H1 (cell line): ENCODE measurements at regions not wholly inside any gene's neighbourhood (a gene's known extent, or its start where the extent isn't known, plus 50 kb on each side); places are given as distances from the start of the nearest gene placed in this dataset.

Experiments
- CTCF ChIA-PET: fragments of 300-600 bp; sonication (Branson Sonifier 250); formaldehyde crosslinking; loops from one replicate; lab custom pipeline; 2021; ENCODE audit not compliant: partially characterized antibody; lab: Charles Lee
- POLR2A ChIA-PET: fragments of 300-600 bp; sonication (Branson Sonifier 250); formaldehyde crosslinking; loops from one replicate; lab custom pipeline; 2021; ENCODE audit warnings: inconsistent platforms; ENCODE audit not compliant: partially characterized antibody; lab: Charles Lee
- DNase-seq, 2 experiments: peaks; one replicate each; pipeline versions ENCODE4 v3.0.0 to v3.0.0-alpha.2; 2010 to 2022; ENCODE audit warnings: low spot score in 2 of 2, low read depth in 1 of 2, mixed read lengths in 1 of 2
- FAIRE-seq: peaks from 2 replicates; lab custom pipeline; 2011; peaks lifted over from hg19 to GRCh38; lab: Jason Lieb, UNC
- H2AFZ ChIP-seq: 2 replicates; pipeline ENCODE4 v1.8.1; 2012; ENCODE audit warnings: low read length, inconsistent platforms
- H2AK5ac ChIP-seq: 2 replicates; pipeline ENCODE4 v1.6.1; 2013; ENCODE audit warnings: low read depth, low read length
- H2BK120ac ChIP-seq: replicated peaks from 2 replicates; pipeline ENCODE3; 2013; ENCODE audit warnings: low read depth, low read length, inconsistent platforms
- H2BK12ac ChIP-seq: 2 replicates; pipeline ENCODE4 v1.6.1; 2013; ENCODE audit warnings: low read depth, low read length
- H2BK15ac ChIP-seq: 2 replicates; pipeline ENCODE4 v1.6.1; 2013; ENCODE audit warnings: low read length
- H2BK20ac ChIP-seq: 2 replicates; pipeline ENCODE4 v1.6.1; 2013; ENCODE audit warnings: low read length
- H2BK5ac ChIP-seq: 2 replicates; pipeline ENCODE4 v1.6.1; 2013; ENCODE audit warnings: low read depth, low read length
- H3K14ac ChIP-seq: 2 replicates; pipeline ENCODE4 v1.6.1; 2013; ENCODE audit warnings: inconsistent platforms; ENCODE audit not compliant: insufficient read length
- H3K18ac ChIP-seq: 2 replicates; pipeline ENCODE4 v1.6.1; 2013; ENCODE audit warnings: low read length; ENCODE audit errors: extremely low read depth
- H3K23ac ChIP-seq: 2 replicates; pipeline ENCODE4 v1.6.1; 2013; ENCODE audit warnings: inconsistent platforms; ENCODE audit not compliant: insufficient read length
- H3K23me2 ChIP-seq: 2 replicates; pipeline ENCODE4 v1.6.1; 2013; ENCODE audit warnings: low read depth, low read length
- H3K27ac ChIP-seq: 2 replicates; pipeline ENCODE4 v1.6.1; 2011; ENCODE audit warnings: low read depth, low read length, inconsistent platforms
- H3K27me3 ChIP-seq, 4 experiments: replicated peaks in 1 of 4; 1 replicate in 1 of 4; 2 replicates in 3 of 4; pipeline versions ENCODE4 v1.6.1 to v1.8.1; 2011 to 2013; ENCODE audit warnings: low read length in 3 of 4, mild to moderate bottlenecking in 3 of 4, inconsistent platforms in 2 of 4, mixed read lengths in 2 of 4, moderate library complexity in 1 of 4; ENCODE audit not compliant: control insufficient read depth in 3 of 4, insufficient read depth in 3 of 4; ENCODE audit errors: extremely low read depth in 1 of 4
- H3K36me3 ChIP-seq, 4 experiments: 2 replicates each; pipeline versions ENCODE4 v1.6.1 to v1.8.1; 2011 to 2013; ENCODE audit warnings: mild to moderate bottlenecking in 4 of 4, low read length in 3 of 4, moderate library complexity in 2 of 4, control low read depth in 1 of 4, inconsistent platforms in 1 of 4; ENCODE audit not compliant: insufficient read depth in 4 of 4, control insufficient read depth in 2 of 4
- H3K4ac ChIP-seq: replicated peaks from 2 replicates; pipeline ENCODE3; 2013; ENCODE audit warnings: low read length, low read depth, mixed read lengths, inconsistent platforms; ENCODE audit not compliant: insufficient read length
- H3K4me1 ChIP-seq, 4 experiments: replicated peaks in 1 of 4; 1 replicate in 1 of 4; 2 replicates in 3 of 4; pipeline versions ENCODE4 v1.6.1 to v1.8.1; 2011 to 2013; ENCODE audit warnings: low read length in 3 of 4, inconsistent platforms in 2 of 4, mixed read lengths in 1 of 4; ENCODE audit not compliant: insufficient read depth in 4 of 4, control insufficient read depth in 3 of 4
- H3K4me2 ChIP-seq, 2 experiments: 2 replicates each; pipeline versions ENCODE4 v1.6.1 to v1.8.1; 2011 to 2013; ENCODE audit warnings: low read depth in 2 of 2, low read length in 2 of 2, control low read depth in 1 of 2, inconsistent platforms in 1 of 2, mild to moderate bottlenecking in 1 of 2; ENCODE audit not compliant: insufficient read depth in 1 of 2
- H3K4me3 ChIP-seq, 4 experiments: fragments of 200-600, 300-600 bp in 1 of 4; sonication (generic), shearing (Covaris generic), sonication (Bioruptor Twin) in 1 of 4; 2 replicates each; pipeline versions ENCODE4 v1.5.1 to v1.8.1; 2011 to 2016; ENCODE audit warnings: low read length in 4 of 4, low read depth in 3 of 4, control low read depth in 2 of 4, inconsistent platforms in 2 of 4, mild to moderate bottlenecking in 2 of 4, mixed read lengths in 1 of 4, moderate library complexity in 1 of 4; ENCODE audit not compliant: insufficient read depth in 2 of 4; ENCODE audit errors: extremely low read depth in 1 of 4
- H3K56ac ChIP-seq: replicated peaks from 2 replicates; pipeline ENCODE3; 2013; ENCODE audit warnings: low read depth, mild to moderate bottlenecking, mixed read lengths, low read length, inconsistent platforms; ENCODE audit not compliant: insufficient read length
- H3K79me1 ChIP-seq: 2 replicates; pipeline ENCODE4 v1.6.1; 2013; ENCODE audit warnings: low read depth, low read length, control low read depth
- H3K79me2 ChIP-seq, 2 experiments: 2 replicates each; pipeline versions ENCODE4 v1.6.1 to v1.8.1; 2012 to 2013; ENCODE audit warnings: low read length in 2 of 2, mild to moderate bottlenecking in 2 of 2, inconsistent platforms in 1 of 2; ENCODE audit not compliant: insufficient read depth in 2 of 2, control insufficient read depth in 1 of 2
- H3K9ac ChIP-seq, 4 experiments: replicated peaks in 1 of 4; 1 replicate in 1 of 4; 2 replicates in 3 of 4; pipeline versions ENCODE4 v1.6.1 to v1.8.1; 2011 to 2013; ENCODE audit warnings: low read depth in 3 of 4, low read length in 3 of 4, control low read depth in 2 of 4, mild to moderate bottlenecking in 2 of 4, moderate library complexity in 2 of 4, inconsistent platforms in 1 of 4; ENCODE audit errors: extremely low read depth in 1 of 4
- H3K9me3 ChIP-seq, 2 experiments: 2 replicates each; pipeline versions ENCODE4 v1.6.1 to v1.8.1; 2012 to 2013; ENCODE audit warnings: mild to moderate bottlenecking in 2 of 2, moderate library complexity in 2 of 2, control low read depth in 1 of 2, inconsistent platforms in 1 of 2, low read depth in 1 of 2, low read length in 1 of 2, mixed read lengths in 1 of 2; ENCODE audit not compliant: insufficient read depth in 2 of 2
- H4K20me1 ChIP-seq, 2 experiments: replicated peaks in 1 of 2; 2 replicates each; pipeline versions ENCODE3 to v1.8.1; 2011 to 2013; ENCODE audit warnings: inconsistent platforms in 2 of 2, low read length in 2 of 2, mild to moderate bottlenecking in 1 of 2; ENCODE audit not compliant: insufficient read depth in 2 of 2, control insufficient read depth in 1 of 2
- H4K5ac ChIP-seq: 2 replicates; pipeline ENCODE4 v1.6.1; 2013; ENCODE audit warnings: low read length, low read depth, mixed read lengths, inconsistent platforms; ENCODE audit not compliant: insufficient read length
- H4K8ac ChIP-seq: 2 replicates; pipeline ENCODE4 v1.8.0; 2013; ENCODE audit warnings: mild to moderate bottlenecking, moderate library complexity, low read length, inconsistent platforms; ENCODE audit not compliant: insufficient read depth; ENCODE audit errors: extremely low read depth
- H4K91ac ChIP-seq: replicated peaks from 2 replicates; pipeline ENCODE3; 2013; ENCODE audit warnings: low read length, mixed read lengths, inconsistent platforms; ENCODE audit not compliant: insufficient read length
- BACH1 ChIP-seq: IDR thresholded peaks from 2 replicates; pipeline ENCODE4 v1.6.1; 2012; ENCODE audit warnings: low read length, improper control_type of control experiment
- BCL11A ChIP-seq, 2 experiments: IDR thresholded peaks; one replicate each; pipeline ENCODE4 v1.6.1; 2011; ENCODE audit warnings: low read depth in 2 of 2, low read length in 2 of 2, mild to moderate bottlenecking in 2 of 2
- KDM4A ChIP-seq: IDR thresholded peaks from one replicate; pipeline ENCODE4 v1.7.1; 2012; ENCODE audit warnings: low read depth, mild to moderate bottlenecking, moderate library complexity, low read length, inconsistent platforms; ENCODE audit not compliant: severe bottlenecking
- KDM5A ChIP-seq: fragments of 200-600 bp; IDR thresholded peaks from 2 replicates; pipeline ENCODE4 v1.7.1; 2012; ENCODE audit warnings: mild to moderate bottlenecking, low read length, inconsistent platforms, mixed read lengths
- MAX ChIP-seq: IDR thresholded peaks from 2 replicates; pipeline ENCODE4 v1.6.1; 2012; ENCODE audit warnings: inconsistent platforms
- NANOG ChIP-seq: IDR thresholded peaks from 2 replicates; pipeline ENCODE4 v1.6.1; 2011; ENCODE audit warnings: low read length, low read depth, mild to moderate bottlenecking, inconsistent platforms; ENCODE audit not compliant: insufficient read depth, poor library complexity, severe bottlenecking
- PHF8 ChIP-seq: fragments of 200-600 bp; sonication (generic); conservative IDR thresholded peaks from 2 replicates; pipeline ENCODE4 v1.7.1; 2012; ENCODE audit warnings: low read depth, mild to moderate bottlenecking, inconsistent platforms, low read length, moderate library complexity
- TBP ChIP-seq: IDR thresholded peaks from 2 replicates; pipeline ENCODE4 v1.6.1; 2011; ENCODE audit warnings: low read depth, low read length, improper control_type of control experiment
- WGBS, 2 experiments: shearing (Covaris generic) in 1 of 2; methylation state at CpG; one replicate each; pipeline versions ENCODE4 v1.1.6 to v1.1.7; 2013 to 2015; ENCODE audit warnings: low lambda C conversion rate in 2 of 2, mixed read lengths in 2 of 2, inconsistent platforms in 1 of 2, low coverage in 1 of 2, missing lambda C conversion rate in 1 of 2; ENCODE audit not compliant: insufficient replicate concordance in 2 of 2, insufficient coverage in 1 of 2, insufficient read length in 1 of 2; ENCODE audit errors: extremely low coverage in 1 of 2, missing lambda C conversion rate in 1 of 2; 5-methylcytosine and 5-hydroxymethylcytosine counted together

GRCh38 chr5:147160902-147161700 is 73.7 kb upstream of the STK32A start:
- no peak overlapping the region for H3K27ac ChIP-seq
- no peak overlapping the region for H2BK120ac ChIP-seq
- H3K14ac ChIP-seq = no peak overlapping the region
- no peak for FAIRE-seq
- no peak overlapping the region for H2BK20ac ChIP-seq
- ChIA-PET POLR2A (no interaction called here), CTCF (interaction anchor here (1.6 kb wide), 1 partner anchor 19 kb away, joined by 3 read pairs; no protein-coding TSS in a partner anchor)
- no peak overlapping the region for H3K23ac ChIP-seq
- no peak overlapping the region for H2BK15ac ChIP-seq
- no peak overlapping the region for H3K4ac ChIP-seq
- no peak overlapping the region for H3K4me2 ChIP-seq
- no peaks in the 10 kb centered on the region for H3K23me2 ChIP-seq
- no peaks in the 10 kb centered on the region for H4K20me1 ChIP-seq
- no peaks in the 10 kb centered on the region for H3K79me2 ChIP-seq
- H3K18ac ChIP-seq = no peak overlapping the region
- H2BK5ac ChIP-seq = no peak overlapping the region
- TF ChIP-seq KDM5A (no peak), TBP (no peak), PHF8 (no peak), NANOG (no peak), KDM4A (no peak), BACH1 (no peak), MAX (no peak), BCL11A (IDR thresholded peaks at IDR 0.05; ENCODE audit: low read depth in 2 of 2, low read length in 2 of 2) (no peak)
- H2AFZ ChIP-seq = no peak overlapping the region
- DNase-seq = no peak
- no peak overlapping the region for H3K4me3 ChIP-seq
- WGBS, 2 experiments = 87% methylated on average over 3 of the region's 3 CpGs; no CpG with 5 or more reads in 1 of the 2 experiments
- no peaks in the 10 kb centered on the region for H3K27me3 ChIP-seq
- H3K36me3 ChIP-seq = no peaks in the 10 kb centered on the region
- H3K56ac ChIP-seq = no peak overlapping the region
- H3K9me3 ChIP-seq = peaks cover 0 to 4% of the 10 kb centered on the region in 2 experiments; a peak in 1 of 4 replicates
- no peak overlapping the region for H4K8ac ChIP-seq
- H4K91ac ChIP-seq = no peak overlapping the region
- no peak overlapping the region for H2BK12ac ChIP-seq
- no peak overlapping the region for H2AK5ac ChIP-seq
- H4K5ac ChIP-seq = no peak overlapping the region
- H3K4me1 ChIP-seq = no peaks in the 10 kb centered on the region
- no peaks in the 10 kb centered on the region for H3K79me1 ChIP-seq
- H3K9ac ChIP-seq = no peak overlapping the region
